ENCODE measurements at regions not wholly inside any gene's neighbourhood (a gene's known extent, or its start where the extent isn't known, plus 50 kb on each side); places are given as distances from the start of the nearest gene placed in this dataset.

GRCh38 chr6:137311940-137312339 is 92.8 kb upstream of the IFNGR1 start:
- Histone ChIP-seq H3K4me1 (peaks cover 9 to 51% (median 38%) of the 10 kb centered on the region in 6 donors), H3K27ac (no peak overlapping the region), H3K27me3 (replicated peaks in 1 of 7) (no peaks in the 10 kb centered on the region), H3K4me3 (no peak overlapping the region), H3K36me3 (no peaks in the 10 kb centered on the region), H3K9me3 (no peaks in the 10 kb centered on the region)
- 87 to 92% (median 88%) methylated on average over 1 of the region's 1 CpG for WGBS, 5 donors
- intact Hi-C loops (cut with DNase I; ENCODE audit: low total_unique reads), result loop anchor here (10.0 kb wide), 1 partner anchor 47 kb away; no protein-coding TSS in a partner anchor
- no peak for TF ChIP-seq POLR2AphosphoS5 (IDR thresholded peaks at IDR 0.05)
- TF ChIP-seq CTCF (IDR thresholded peaks at IDR 0.05 in 8 of 11, conservative IDR thresholded peaks at IDR 0.05 in 3 of 11), result no peak
- no peak for TF ChIP-seq POLR2A (IDR thresholded peaks at IDR 0.05)
- no peak for DNase-seq

- H3K4me3 ChIP-seq, result no peak overlapping the region
- peaks cover 9 to 42% (median 38%) of the 10 kb centered on the region in 6 donors for H3K4me1 ChIP-seq
- no peaks in the 10 kb centered on the region for H3K27me3 ChIP-seq (replicated peaks in 1 of 7)
- intact Hi-C loops (cut with DNase I; ENCODE audit: low total_unique reads), result no loop called here
- DNase-seq, result peak; percentile 82
- no peaks in the 10 kb centered on the region for H3K36me3 ChIP-seq
- 18 to 37% (median 25%) methylated on average over 6 of the region's 6 CpGs for WGBS, 5 donors
- H3K9me3 ChIP-seq, result no peaks in the 10 kb centered on the region
- TF ChIP-seq CTCF (IDR thresholded peaks at IDR 0.05 in 8 of 11, conservative IDR thresholded peaks at IDR 0.05 in 3 of 11) (no peak), POLR2AphosphoS5 (IDR thresholded peaks at IDR 0.05) (peak in 1 of 3 donors; percentile 68)
- H3K27ac ChIP-seq, result peak overlapping the region in 4 of 8 donors; percentile 7 to 45 (median 18)
Observed at GRCh38 chr6:137309078-137309762, 90.0 kb upstream of the IFNGR1 start.

GRCh38 chr6:137307163-137307854 is 88.1 kb upstream of the IFNGR1 start:
- Histone ChIP-seq H3K9me3 (no peaks in the 10 kb centered on the region), H3K4me3 (no peak overlapping the region), H3K36me3 (no peaks in the 10 kb centered on the region), H3K4me1 (peaks cover 9 to 35% (median 33%) of the 10 kb centered on the region in 6 donors), H3K27me3 (replicated peaks in 1 of 7) (no peaks in the 10 kb centered on the region), H3K27ac (peak overlapping the region in 5 of 8 donors; percentile 34 to 71 (median 57))
- intact Hi-C loops (cut with DNase I; ENCODE audit: low total_unique reads), result no loop called here
- 47 to 62% (median 53%) methylated on average over 8 of the region's 8 CpGs for WGBS, 5 donors
- no peak for TF ChIP-seq POLR2A (IDR thresholded peaks at IDR 0.05)
- TF ChIP-seq CTCF (IDR thresholded peaks at IDR 0.05 in 8 of 11, conservative IDR thresholded peaks at IDR 0.05 in 3 of 11), result no peak
- TF ChIP-seq POLR2AphosphoS5 (IDR thresholded peaks at IDR 0.05), result no peak
- DNase-seq, result no peak

- no peak overlapping the region for H3K27ac ChIP-seq
- intact Hi-C loops (cut with DNase I; ENCODE audit: low total_unique reads), result no loop called here
- DNase-seq, result no peak
- H3K36me3 ChIP-seq, result no peaks in the 10 kb centered on the region
- TF ChIP-seq POLR2AphosphoS5 (IDR thresholded peaks at IDR 0.05) (no peak), CTCF (IDR thresholded peaks at IDR 0.05 in 8 of 11, conservative IDR thresholded peaks at IDR 0.05 in 3 of 11) (no peak), POLR2A (IDR thresholded peaks at IDR 0.05) (no peak)
- H3K27me3 ChIP-seq (replicated peaks in 1 of 7), result no peaks in the 10 kb centered on the region
- 87 to 96% (median 91%) methylated on average over 2 of the region's 2 CpGs for WGBS, 5 donors
- H3K9me3 ChIP-seq, result no peaks in the 10 kb centered on the region
- peaks cover 9 to 37% (median 34%) of the 10 kb centered on the region in 6 donors for H3K4me1 ChIP-seq
- H3K4me3 ChIP-seq, result no peak overlapping the region
Observed at GRCh38 chr6:137305691-137306090, 86.5 kb upstream of the IFNGR1 start.
